GM18873 (cell line): ENCODE measurements at regions not wholly inside any gene's neighbourhood (a gene's known extent, or its start where the extent isn't known, plus 50 kb on each side); places are given as distances from the start of the nearest gene placed in this dataset.
"Not testable (repeated sequence)": the region's sequence is repeated elsewhere in the genome, so short reads cannot be mapped to it uniquely, and the experiment has no call there.

ENCODE experiments used
- ATAC-seq: cut with Tn5 transposase; IDR thresholded peaks from one replicate; pipeline ENCODE4 v1.9.1; 2021; ENCODE audit warnings: mild to moderate bottlenecking, moderate library complexity, moderate number of reproducible peaks; ENCODE audit not compliant: unreplicated experiment, low FRiP score

DNA sequence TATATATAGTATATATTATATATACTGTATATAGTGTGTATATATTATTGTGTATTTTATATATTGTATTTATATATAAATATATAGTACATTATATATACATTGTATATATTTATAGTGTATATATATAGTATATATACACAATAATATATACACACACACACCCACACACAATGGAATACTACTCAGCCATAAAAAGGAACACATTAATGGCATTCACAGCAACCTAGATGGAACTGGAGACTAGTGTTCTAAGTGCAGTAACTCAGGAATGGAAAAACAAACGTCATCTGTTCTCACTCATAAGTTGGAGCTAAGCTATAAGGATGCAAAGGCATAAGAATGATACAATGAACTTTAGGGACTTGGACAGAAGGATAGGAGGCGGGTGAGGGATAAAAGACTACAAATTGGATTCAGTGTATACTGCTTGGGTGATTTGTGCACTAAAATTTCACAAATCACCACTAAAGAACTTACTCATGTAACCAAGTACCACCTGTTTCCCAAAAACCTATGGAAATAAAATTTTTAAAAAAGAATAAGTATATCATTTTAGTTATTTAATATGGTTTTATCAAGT is 201.9 kb upstream of the CDH11 start:
- no peak for ATAC-seq

DNA sequence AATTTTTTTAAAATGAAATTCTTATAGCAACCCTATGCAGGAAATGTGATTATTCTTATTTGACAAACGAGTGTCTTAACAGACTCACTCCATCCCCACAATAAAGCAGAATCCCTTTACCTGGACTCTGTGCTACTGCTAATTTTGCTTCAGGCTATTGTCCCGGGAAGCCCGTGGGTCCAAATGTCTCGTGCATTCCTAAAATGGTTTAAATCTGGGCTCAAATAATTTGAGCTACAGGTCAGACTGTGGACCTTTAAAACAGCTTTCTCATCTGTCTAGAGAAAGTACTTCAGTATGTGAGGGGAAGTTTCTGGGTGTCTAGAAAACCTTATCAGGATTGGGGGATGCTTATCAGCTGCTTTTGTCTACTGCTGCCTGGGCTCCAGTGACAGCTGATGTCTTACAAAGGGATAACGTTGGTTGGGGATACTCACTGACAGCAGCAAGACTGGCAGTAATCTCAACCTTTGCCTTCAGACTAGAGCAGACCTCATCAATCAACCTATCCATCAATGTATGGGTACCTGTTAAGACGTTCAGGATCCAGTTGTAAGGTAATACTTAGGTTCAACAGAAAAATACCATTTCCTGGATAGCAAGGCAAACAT is 197.9 kb upstream of the CDH11 start:
- no peak for ATAC-seq

DNA sequence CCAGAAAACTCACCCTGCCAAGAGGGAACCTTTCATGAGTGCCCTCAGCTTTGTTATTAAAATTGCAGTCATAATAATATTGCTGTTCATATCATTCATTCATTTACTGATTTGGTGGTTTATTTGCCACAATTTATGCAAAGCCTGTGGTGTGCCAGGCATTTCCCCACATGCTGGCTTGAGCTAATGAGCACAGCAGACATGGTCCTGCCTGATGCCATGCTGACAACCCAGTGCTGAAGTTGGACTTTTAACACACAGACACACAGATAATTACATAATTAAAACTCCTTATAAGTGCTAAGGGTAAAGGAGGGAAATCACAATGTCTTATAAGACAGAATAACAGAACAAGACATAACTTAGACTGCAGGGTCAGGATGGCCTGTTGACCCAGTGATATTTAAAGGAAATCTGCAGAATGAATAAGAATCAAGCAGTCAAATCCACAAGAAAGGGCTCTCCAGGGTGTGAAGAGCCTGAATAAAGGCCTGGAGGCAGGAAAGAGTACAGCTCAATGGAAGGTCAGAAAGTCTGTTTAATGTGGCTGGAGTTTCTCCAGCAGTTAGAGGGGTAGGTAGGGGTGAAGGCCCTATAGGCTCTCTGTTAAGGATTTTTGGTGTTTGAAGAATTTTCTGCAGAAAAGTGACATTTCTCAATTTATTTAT is 196.9 kb upstream of the CDH11 start:
- ATAC-seq, result no peak

DNA sequence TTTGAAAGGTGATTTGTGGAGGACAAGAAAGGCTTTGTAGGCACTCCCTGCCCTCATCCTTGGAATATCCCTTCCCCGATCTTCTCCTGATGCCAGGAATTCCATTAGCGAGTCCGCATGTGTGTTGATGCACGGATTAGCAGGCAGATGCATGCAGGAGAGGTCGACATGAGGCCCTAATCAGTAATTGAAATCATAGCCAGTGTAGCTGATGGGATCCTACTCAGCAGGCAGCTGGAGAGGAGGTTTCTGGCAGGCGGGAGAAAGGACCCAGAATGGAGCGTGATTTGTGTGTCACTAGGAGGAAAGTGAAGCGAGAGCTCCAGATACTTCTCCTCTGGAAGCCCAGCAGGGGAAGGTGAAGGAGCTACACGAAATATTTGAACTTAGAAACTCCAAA is 196.3 kb upstream of the CDH11 start:
- ATAC-seq, result no peak

DNA sequence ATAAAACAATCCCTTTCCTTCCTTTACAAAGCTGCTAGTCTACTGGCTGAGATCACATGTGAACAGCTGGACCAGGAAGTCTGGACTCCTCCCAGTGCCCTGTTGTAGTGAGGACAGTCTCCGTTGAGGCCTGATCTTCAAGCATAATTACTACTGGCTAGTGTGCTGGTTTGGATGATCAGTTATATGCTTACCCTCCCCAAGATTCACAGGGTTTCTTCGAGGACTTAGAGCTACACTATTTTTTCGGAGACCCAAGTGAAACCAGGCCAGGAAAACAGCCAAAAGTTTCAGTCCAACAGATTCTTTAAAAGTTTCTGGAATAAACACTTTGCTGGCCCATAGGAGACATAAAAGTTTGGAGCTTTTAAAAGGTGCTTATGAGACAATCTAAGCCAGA is 194.9 kb upstream of the CDH11 start:
- ATAC-seq, result no peak

DNA sequence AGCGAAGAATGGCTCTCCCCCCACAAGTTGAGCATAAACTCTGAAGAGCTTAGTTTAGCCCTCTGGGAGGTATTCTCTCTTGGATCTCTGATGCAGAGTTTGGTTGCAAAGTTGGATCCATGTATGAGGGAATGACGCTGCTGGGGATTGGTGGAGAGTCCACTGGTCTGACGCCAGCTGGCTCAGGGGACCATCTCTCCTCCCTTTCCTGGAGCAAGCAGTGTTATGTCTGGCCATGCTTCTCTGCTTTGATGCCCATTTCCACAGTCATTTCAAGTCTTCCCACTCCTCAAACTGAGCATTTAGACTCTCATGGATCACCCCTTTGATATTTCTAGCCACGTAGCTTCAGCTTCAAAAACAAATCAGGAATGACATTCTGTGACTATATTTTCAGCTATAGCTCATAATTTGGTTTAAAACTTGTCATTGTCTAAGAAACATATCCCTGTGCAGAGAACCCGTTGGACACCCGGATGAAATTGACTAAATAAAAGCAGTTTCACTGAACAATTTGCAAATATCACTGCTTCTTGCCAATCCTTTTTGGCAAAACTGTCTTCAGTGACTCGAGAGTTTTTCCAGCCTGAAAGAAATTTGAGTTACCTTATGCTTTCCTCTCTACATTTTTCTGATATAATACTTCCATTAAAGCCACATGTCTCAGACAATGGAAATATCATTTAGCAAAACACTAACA is 193.4 kb upstream of the CDH11 start:
- no peak for ATAC-seq

DNA sequence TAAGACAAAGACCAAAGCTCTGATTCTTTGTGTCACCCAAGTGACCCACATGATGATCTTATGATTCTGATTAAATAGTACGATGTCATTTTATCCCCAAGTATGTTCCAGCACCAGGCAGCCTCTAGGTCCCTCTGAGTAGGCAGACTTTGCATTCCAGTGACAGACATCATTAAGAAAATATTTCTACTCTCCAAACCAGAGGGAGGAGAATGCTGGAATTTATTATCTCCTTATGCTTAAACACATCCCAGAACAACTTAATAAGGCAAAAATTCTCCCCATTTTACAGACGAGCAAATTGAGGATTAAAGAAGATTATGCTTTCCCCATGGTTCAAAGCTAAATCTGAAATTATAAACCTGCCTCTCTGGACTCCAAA is 192.8 kb upstream of the CDH11 start:
- ATAC-seq, result no peak

DNA sequence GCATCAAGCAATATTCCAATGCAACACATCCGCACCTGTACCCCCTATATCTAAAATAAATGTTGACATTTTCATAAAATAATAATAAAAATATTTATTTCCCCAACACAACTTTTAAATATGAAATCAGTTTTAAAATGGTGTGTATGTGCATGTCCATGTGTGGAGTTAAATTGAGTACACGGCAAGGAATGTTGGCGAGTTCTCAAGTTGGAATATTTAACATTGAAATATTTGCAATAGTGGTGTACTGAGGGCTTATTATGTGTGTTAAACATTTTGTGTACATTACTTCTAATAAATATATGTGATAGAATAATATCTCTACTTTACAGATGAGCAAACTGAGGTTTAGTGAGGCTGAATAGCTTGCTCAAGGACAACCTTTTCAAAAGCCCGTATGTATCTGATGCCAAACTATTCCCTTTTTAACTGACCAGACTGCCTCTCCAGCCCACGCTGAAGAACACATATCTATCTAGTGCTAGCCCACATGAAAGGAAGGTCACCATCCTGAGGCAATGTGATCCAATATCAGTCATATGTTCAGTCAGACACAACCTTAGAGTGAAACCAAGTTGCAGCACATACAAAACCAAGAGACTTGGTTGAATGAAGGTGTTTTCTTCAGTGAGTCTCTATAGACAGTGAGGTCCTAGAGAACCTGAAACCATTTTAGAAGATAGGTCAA is 192.2 kb upstream of the CDH11 start:
- no peak for ATAC-seq

DNA sequence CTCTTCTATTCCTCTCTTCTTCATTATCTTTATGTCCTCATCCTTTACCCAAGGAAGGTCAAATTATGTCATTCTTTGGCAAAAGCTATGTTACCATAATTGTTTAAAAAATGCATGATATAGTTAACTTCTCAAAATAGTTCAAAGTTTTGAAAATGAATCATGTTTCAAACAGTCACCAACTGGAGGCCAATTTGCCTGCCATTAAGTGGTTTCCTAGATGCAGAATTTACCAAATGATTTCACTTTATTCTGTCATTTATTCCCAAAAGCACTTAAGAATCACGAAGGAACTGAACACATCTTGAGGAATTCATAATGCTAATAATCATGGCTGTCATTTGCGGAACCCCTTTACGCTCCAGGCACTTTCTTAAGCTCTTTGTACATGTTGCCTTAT is 190.9 kb upstream of the CDH11 start:
- no peak for ATAC-seq

DNA sequence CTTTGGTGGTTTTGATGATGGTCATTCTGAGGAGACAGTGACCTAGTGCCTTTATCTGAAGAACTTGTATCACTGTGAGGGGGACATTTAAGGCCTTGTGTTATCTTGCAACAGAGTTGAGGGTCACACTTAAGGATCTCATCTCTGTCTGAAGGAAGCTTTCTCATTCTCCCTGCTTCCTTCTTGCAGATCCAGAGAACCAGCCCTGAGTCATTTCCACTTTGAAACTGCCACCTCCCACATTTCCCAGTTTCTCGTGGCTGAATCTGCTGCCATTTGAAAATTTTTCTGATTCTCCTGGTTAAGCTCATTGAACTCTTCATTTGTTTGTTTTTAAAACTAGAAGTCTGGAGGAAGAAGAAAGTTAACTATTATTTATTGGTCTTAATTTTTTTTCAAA is 190.2 kb upstream of the CDH11 start:
- no peak for ATAC-seq

DNA sequence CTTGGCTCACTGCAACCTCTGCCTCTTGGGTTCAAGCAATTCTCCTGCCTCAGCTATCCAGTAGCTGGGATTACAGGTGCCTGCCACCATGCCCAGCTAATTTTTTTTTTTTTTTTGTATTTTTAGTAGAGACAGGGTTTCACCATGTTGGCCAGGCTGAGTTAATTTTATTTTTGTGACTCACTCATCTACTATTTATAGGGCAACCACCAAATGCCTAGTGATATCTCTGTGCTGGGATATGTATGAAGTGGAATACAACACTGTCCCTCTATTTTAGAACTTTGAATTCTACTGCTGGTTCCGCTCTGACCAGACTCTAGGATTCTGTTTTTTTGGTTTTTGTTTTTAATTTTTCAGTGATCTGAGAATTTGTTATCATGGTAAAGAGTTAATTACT is 188.6 kb upstream of the CDH11 start:
- ATAC-seq, result not testable (repeated sequence)

DNA sequence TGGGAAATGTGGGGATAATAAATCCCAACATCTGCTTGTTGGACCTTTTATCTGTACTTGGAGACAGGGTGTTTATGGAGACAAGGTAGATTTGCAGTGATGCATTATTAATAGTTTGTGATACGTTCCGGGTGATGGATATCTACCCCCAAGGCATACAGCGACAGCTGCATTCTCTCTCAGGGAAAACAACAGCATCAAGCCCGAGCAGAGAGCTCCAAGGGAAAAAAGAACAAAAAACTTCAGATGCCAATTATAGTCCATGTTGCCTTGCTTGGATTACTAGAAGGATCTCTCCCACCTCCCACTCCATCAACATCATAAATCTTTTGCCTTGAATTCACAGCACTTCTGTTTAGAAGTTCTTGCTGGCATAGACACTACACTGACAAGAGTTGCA is 187.5 kb upstream of the CDH11 start:
- no peak for ATAC-seq

DNA sequence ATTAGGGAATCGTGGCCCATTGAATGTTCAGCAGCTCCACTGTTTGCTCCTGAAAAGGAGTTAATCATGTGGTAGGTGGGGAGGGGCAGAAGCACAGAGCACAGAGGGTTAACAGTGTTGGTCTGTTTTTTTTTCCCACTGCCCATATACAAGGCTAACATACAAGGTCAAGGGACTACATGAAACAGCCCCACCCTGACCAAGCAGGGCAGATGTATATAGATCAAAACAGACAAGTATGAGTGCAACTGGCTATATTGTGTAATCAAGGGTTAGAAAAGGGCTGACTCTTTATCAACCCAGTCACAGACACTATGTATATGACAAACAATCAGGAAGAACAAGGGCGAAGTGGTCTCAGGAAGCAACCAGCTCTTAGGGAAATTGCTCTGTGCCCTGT is 186.6 kb upstream of the CDH11 start:
- ATAC-seq, result no peak

DNA sequence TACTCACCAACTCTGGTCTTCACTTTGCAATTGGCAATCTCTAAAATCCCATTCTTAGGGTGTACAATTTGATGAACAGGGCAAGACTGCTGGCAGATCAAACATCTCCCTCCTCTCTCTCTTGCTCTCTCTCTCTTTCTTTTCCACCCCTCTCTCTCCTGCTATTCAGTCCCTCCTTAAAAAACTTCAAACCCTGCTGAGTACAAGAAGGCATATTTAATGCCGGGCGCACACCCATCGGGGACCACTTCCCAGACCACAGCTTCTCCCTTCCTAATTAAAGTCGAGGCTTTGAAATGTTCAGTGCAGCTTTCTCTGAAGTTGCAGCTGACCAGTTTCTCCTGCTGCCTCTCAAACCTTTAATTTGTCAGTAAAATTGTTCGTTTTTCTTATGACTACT is 185.4 kb upstream of the CDH11 start:
- ATAC-seq, result no peak

DNA sequence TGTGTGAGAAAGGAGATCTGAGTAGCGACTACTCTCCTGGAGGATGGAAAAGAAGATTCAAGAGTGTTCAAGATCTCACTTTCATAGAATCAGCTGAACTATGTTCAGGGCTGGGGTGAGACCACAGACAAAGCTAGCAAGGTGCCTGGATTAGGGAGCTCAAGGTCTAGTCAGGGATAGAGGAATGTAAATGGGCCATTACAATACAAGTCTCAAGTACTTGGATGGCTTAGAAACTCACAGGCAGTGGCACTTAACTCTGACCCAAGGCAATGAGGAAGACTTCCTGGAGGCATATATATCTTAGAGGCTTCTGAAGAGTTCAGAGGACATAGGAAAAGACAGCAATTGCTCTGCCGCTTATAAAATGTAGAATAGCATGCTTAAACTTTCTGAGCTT is 184.9 kb upstream of the CDH11 start:
- no peak for ATAC-seq

DNA sequence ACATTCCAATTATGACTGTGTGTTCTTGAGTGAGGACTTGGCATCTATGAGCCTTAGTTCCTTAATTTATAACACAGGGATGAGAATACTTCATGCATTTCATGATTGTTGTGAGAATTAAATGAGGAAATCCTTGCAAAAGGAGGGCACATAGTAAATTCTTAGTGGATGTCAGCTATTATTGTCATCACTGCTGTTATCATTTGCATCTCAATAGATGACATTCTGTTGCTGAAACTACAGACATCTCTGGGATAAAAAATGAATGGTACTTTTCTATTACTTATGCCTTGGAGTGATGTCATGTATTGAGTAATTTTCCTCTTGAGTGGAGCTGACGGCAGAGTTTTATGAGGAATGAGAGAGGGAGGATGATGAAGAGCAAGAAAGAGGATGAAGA is 184.4 kb upstream of the CDH11 start:
- no peak for ATAC-seq

DNA sequence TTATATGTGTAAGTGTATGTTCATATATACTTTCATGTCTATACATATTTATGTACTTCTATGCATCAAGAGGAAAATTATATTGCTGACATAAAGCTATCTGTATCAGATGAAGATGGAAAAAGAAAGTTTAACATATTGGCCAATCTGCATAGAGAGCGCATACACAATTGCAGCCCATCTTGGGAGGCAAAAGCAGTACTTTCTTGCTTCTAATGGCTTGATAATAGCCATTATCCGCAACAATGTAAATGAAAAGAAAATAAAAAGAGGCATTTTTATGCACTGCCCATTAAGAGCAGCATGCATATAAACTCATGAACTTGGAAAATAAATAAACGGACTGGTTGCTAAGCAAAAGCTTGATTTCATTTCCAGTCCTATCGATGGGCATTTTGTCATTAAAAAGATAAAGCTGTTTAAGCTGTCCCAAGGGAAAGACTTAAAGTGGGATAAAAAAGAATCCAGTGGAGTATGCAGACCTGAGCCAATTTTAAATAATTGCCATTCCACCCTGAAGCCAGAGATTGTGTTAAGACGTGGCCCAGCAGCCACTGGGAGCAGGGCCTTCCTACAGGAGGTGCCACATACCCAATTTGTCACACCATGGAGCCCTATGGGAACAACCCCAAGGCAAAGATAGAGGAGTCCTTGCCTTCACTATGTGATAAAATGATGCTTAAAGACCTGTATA is 183.6 kb upstream of the CDH11 start:
- ATAC-seq, result no peak

DNA sequence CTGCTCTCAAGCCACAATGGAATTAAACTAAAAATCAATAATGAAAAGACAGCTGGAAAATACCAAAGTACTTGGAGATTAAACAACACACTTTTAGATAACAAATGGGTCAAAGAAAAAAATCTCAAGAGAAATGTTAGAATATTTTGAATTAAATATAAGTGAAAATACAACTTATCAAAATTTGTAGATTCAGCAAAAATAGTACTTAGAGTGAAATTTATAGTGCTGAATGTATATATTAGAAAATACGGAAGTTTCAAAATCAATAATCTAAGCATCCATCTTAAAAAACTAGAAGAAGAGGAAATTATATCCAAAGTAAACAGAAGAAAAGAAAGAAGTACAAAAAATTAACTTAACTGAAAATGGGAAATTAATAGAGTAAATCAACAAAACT is 179.2 kb upstream of the CDH11 start:
- ATAC-seq, result no peak

DNA sequence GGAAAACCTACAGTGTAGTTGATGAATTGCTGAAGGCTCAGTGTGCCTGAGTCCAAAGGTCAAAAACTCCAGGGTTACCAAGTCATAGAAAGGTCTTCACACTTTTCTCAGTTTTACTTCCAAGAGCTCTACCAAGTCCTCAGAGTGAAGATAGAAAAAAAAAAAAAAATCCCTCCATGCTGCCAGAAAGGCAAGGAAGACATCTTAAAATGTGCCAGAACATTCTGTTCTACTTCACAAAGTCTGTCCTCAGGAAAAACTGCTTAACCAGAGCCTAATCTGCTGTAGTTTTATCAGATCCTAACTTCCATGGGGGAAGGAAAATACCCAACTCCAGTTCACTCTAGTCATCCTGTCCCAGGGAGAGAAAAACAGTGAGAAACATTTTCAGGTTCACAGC is 175.6 kb upstream of the CDH11 start:
- ATAC-seq, result no peak

DNA sequence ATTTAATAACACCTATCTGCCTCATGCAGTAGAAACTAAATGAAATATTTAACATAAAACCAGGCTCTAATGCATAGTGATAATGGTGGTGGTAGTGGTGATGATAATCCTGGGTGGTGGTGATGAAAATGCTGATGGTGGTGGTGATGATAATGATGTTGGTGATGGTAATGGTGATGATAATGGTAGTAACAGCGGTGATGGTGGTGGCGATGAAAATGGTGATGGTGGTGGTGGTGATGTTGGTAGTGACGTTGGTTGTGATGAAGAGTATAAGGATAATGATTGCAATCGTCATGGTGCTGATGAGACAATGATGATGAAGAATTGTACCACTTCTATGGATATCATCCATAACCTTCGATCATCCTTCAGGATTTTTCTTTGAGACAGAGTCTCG is 173.7 kb upstream of the CDH11 start:
- no peak for ATAC-seq

DNA sequence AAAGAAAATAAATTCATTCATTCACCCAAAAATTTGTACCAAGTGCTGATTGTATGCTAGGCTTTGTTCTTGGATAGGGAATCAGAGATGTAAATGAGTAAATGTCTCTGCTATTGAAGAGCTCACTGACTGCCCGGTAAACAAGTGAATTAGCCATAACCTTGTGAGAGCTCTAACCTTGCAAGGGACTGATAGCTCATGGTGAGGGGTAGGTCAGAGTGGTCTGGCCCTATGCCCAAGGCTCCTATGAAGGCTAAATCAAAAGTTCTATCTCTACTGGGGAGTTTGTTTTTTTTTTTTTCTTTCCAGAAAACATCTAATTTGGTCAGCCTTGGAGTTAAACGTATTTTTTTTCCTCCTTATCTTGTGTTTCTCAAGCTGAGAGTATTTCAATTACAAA is 172.8 kb upstream of the CDH11 start:
- ATAC-seq, result no peak
